GM18951 (cell line): ENCODE measurements at regions not wholly inside any gene's neighbourhood (a gene's known extent, or its start where the extent isn't known, plus 50 kb on each side); places are given as distances from the start of the nearest gene placed in this dataset.

Experiments used
- POLR2A ChIP-seq: IDR thresholded peaks from 4 replicates; pipeline ENCODE4 v1.6.1; 2011; ENCODE audit warnings: mild to moderate bottlenecking; ENCODE audit not compliant: insufficient read length, insufficient read depth; ENCODE audit errors: extremely low read depth
- in situ Hi-C: fragments of 300-500 bp; cut with MboI; formaldehyde crosslinking; loops from one replicate; pipeline ENCODE4 v1.12.0; 2022; ENCODE audit warnings: low sequenced_read_pairs, mixed read lengths, inconsistent platforms; ENCODE audit not compliant: unreplicated experiment

DNA sequence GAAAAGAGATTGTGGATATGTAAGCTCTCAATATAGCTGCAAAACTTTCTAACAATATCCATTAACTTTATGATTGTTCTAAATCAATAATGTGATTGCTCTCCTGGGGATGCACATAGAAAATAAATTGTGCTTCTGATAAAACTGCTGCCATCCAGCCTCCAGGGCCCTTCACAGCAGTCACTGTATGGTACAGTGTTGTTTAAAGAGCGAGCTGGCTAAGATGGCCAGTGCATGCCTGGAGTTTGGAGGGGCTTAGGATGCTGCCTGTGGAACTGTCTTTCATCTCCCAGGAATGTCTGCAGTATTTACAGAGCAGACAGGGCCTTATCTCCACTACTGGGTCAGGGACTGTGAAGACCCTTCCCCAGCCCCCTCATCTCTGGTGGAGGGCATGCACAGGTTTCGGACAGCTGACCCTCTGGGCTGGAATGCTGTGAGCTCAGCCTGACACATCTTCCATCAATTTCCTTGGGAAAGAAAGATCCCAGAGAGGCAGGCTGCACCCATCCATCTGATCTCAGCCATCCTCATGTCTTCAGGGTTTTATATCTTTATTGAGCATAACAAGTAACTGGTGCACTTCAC lies 137.0 kb downstream of the PLPP3 start:
- in situ Hi-C loops = no loop called here

DNA sequence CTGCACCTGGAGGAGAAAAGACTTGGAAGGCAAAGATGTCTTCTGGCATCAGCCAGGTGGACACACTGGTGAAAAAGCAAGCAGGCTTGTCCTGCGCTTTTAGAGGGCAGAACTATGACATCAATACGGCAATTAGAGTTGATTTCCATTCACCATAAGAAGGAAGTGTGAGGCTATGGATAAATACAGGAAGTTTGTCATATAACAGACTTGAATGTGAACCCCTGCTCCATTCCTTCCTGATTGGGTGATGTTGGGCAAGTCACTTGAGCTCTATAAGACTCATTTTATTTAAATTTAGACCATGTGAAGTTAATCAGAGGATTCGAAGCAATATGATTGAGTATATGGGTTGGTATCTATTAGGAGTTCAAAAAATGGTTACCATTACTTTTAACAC lies 137.8 kb downstream of the PLPP3 start:
- TF ChIP-seq POLR2A = no peak
- in situ Hi-C loops = no loop called here

More for the DNA sequence above, 137.0 kb downstream of the PLPP3 start:
- no peak for TF ChIP-seq POLR2A

DNA sequence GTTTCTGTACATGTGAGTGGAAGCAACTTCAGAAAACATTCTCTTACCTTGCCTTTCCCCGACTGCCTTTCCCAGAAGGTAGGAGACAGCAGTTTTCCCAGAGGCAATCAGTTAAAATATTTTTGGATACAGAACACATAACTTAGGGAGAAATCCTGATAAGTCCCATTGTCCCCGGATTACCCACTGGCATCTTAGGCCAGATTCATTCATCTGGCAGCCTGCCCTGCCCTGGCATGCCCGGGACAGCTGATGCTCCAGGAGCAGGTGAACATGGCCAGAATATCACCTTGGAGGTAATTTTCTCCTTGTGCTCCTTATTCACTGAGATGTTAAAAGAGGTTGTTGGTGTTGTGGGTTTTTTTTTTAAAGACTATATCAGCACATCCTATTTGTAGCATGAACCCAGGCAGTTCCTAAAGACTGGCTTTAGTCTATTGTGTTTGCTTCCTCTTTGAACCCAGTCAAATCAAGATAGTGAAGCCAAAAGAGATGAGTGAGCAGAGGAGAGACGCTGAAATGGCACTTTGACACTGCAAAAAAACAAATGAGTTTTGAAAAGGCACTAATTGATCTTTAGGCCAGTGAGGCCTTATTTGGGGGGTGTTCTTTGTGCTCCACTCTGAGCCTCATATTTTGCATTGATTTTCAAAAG lies 139.6 kb downstream of the PLPP3 start:
- in situ Hi-C loops = no loop called here

DNA sequence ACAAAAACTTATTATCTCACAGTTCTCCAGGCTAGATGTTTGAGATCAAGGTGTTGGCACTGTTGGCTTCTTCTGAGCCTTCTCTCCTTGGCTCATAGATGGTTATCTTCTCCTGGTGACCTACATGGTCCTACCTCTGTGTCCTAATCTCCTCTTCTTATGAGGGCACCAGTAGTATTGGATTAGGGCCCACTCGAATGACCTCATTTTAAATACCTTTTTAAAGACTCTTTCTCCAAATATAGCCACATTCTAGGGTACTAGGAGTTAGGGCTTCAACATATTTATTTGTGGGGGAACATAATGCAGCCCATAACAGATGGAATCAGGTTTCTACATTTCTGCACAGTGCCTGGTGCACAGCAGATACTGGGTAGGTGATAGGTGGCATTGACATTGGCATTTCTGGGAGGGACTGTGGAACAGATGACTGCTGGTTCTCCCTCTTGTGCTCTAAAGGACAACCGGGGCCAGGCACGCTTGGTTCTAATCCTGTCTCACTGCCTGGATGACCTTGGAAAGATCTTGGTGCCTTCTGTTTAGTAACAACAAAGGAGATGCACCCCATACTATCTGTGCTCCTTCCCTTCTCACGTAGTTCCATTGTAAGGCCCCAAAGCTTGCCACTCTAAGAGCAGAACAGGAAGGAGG lies 140.3 kb downstream of the PLPP3 start:
- in situ Hi-C loops = no loop called here
- TF ChIP-seq POLR2A = no peak

More for the DNA sequence above, 139.6 kb downstream of the PLPP3 start:
- TF ChIP-seq POLR2A = no peak

DNA sequence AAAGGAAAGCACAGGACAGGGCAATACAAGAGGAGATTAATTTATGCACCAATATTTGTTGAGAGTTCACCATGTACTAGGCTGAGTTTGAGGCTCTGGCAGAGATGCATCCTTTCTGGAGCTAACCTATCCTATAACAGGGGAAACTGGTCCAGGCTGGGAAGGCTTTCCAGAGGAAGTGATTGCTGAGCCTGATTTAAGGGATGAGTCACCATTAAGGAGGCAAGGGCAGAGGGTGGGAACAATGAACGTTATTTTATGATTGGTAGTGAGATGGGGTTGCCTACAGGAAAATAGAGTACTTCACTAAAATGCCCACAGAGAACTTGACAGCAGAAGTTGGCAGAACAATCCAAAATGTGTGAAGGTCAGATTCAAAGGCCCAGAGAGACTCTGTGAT lies 141.4 kb downstream of the PLPP3 start:
- in situ Hi-C loops = no loop called here
- no peak for TF ChIP-seq POLR2A

DNA sequence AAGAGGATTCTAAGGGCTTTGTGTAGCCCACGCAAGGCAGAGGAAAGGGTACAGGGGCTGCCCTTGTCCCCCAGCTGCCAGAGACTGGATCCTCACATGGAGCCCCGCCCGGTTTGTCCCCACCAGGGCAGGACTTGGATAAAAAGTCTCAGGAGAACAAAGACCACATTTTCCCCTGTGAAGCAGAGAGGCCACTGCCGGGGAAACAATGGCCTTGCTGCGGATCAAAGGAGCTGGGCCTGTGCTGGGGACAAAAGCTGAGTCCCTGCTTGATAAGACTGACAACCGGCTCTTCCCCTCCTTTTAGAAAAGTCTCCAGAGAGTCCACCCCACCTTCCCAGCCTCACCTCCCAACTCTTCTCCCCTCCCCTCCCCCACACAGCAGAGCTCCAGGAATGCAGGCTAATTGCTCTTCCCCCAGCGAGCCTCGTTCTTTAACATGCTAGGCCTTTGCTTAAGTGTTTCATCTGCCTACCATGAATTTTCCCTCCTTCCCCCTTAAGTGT lies 142.4 kb downstream of the PLPP3 start:
- TF ChIP-seq POLR2A = no peak
- in situ Hi-C loops = no loop called here

DNA sequence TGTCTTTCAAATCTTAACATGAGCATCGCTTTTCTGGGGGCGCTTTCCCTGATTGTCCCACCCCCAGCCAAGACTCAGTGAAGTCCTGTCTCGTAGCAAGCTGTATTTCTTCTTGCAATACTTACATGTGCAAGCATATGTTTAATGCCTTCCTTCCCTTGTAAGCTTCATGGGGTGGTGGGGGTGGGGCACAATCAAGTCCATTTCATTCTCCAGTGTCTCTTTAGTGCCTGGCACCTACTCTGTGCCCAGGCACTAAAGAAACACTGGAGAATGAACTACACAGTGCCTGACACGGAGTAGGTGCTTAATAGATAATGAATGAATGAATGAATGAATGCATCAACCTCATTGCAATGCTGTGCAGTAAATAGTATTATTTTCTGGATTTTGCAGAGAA lies 143.1 kb downstream of the PLPP3 start:
- in situ Hi-C loops = no loop called here
- TF ChIP-seq POLR2A = no peak

DNA sequence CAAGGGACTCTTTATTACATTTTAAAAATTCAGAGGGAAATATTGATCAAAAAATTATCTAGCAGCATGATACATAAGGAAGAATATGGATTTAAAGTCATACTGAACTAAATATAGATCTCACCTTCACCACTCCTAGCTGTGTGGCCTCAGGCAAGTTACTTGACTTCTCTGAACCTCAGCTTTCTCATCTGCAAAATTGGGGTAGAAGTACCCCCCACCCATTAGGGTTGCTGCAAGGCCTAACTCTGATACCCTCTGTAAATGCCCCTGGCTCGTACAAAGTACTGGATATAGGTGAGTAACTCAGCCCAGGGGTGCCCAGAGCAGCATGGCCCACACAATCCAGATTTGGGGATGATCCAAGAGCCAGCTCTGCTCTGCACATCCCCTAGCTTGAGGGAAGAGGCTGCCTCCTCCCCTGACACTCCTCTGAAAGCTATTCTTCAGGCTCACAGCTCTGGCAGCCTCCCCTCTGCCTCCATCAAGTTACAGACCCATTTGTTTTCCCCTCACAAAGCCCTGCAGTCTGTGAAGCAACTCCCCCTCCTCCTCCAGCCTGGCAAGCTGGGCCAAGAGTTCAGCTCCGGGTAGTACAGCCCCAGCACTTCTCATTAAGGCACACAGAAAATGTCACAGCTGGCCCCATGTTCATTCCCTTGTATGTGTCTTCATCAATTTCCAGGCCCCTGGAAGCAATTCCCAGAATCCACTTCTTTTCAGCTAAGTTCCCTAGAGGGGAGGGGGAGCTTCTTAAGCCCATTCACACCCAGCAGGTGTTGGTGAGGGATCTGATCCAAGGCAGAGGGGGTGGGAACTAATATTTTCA lies 143.7 kb downstream of the PLPP3 start:
- in situ Hi-C loops = no loop called here
- no peak for TF ChIP-seq POLR2A

DNA sequence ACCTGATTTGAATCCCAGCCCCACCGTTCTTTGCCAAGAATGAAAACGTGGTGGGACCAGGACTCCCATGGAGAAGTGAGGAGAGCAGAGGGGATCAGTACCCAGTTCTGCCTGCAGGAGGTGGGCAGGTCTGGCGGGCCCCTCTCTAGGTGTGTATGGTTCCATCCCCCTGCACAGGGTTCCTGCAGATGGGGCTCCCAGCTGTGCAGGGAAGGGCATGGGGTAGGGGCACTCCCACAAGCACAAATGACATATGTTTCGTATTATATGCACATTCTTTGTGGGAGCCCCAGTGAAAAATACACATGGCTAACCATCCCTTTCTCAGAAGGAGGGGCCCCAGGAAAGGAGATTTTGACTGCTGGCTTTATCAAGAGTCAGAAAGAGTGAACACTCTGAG lies 144.6 kb downstream of the PLPP3 start:
- TF ChIP-seq POLR2A = no peak
- in situ Hi-C loops = no loop called here

DNA sequence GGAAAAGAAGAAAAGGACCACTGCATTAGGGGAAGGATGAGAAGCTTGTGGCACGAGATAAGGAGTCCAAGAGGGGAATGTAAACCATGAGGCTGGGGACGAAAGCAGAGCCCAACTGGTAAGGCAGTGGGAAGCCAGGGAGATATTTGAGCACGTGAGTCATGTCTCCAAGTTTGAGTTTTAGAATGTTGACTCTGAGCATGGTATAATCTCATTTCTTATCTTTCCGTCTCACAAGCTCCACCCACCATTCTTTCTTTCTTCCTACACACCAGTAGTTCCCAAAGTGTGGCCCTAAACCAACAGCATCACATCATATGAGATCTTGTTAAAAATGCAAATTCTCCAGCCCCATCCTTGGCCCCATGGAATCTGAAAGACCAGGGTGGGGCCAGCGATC lies 145.3 kb downstream of the PLPP3 start:
- no peak for TF ChIP-seq POLR2A
- in situ Hi-C loops = no loop called here

DNA sequence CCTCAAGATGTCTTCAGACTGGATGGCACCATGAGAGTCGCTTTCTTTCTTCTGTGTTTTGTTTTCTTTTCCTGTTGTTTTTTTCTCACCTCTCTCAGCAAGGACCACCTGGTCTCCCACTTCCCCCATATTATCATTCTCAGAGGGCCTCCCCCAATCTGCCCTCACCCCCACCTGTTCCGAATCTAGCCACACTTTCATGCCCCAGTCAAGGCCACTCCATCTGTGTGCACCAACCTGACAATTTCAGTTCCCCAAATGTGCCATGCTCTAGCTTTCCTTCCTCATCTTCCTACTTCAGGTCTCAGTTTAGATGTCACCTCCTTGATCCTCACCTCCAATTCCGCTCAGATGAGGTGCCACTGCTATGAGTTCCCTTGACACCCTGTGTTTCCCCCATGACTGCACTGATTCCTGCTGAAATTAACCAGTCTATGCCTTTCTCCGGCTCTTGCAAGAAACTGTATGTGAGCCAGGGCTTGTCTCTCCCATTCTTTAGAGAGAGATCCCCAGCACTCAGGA lies 146.2 kb downstream of the PLPP3 start:
- in situ Hi-C loops = no loop called here
- TF ChIP-seq POLR2A = no peak

DNA sequence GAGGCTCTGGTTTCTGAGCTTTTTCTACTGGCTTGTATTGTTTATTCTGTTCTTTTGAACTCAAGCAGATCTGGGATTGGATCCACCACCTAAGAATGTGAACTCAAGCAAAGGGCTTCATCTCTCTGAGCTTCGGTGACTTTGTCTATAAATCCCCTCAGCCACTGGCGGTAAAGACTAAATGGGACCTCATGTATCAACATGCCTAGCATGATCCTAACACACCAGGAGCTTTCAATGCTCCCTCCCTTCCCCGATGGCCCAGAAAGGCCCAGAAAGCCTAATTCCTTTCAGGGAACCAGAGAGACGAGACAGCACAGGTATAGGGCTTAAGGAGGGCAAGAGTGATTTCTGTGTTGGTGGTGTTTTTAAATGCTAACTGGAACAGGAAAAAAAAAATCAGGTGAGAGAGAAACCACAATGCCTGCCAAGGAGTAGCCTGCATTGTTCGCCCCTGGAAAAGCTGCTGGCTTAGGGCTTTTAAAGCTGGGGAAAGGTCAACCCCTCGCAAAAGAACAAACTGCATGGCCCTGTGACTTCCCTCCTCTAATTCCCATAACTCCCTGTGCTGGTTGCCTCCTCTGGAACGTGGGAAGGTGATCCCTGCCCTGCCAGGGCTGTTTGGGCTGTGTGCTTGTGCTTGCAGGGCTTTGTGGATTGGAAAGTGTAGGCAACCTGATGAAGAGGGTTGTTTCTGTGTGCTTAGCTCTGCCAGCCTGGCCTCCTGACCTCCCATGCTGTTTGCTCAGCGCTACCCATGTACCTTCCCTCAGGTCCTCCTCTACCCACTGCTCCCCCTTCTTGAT lies 147.0 kb downstream of the PLPP3 start:
- in situ Hi-C loops = no loop called here

More for the DNA sequence above, 147.0 kb downstream of the PLPP3 start:
- no peak for TF ChIP-seq POLR2A
